Suprapubic skin (tissue), 4 donors: ENCODE measurements at regions not wholly inside any gene's neighbourhood (a gene's known extent, or its start where the extent isn't known, plus 50 kb on each side); places are given as distances from the start of the nearest gene placed in this dataset.
"Not testable (repeated sequence)": the region's sequence is repeated elsewhere in the genome, so short reads cannot be mapped to it uniquely, and the experiment has no call there.

Experiments
- DNase-seq, 2 donors: peaks; one replicate each; pipeline ENCODE4 v3.0.0-alpha.2; 2019; ENCODE audit warnings: low spot score in 2 of 2
- H3K27ac ChIP-seq: fragments of 200-600 bp; sonication (generic); one replicate; pipeline ENCODE4 v1.5.1; 2019
- H3K27me3 ChIP-seq: fragments of 200-600 bp; sonication (generic); one replicate; pipeline ENCODE4 v1.5.1; 2019
- H3K36me3 ChIP-seq: fragments of 200-600 bp; sonication (generic); one replicate; pipeline ENCODE4 v1.5.1; 2019
- H3K4me1 ChIP-seq: fragments of 200-600 bp; sonication (generic); one replicate; pipeline ENCODE4 v1.5.1; 2019
- H3K4me3 ChIP-seq: fragments of 200-600 bp; sonication (generic); one replicate; pipeline ENCODE4 v1.5.1; 2019; ENCODE audit warnings: mild to moderate bottlenecking
- H3K9me3 ChIP-seq: fragments of 200-600 bp; sonication (generic); one replicate; pipeline ENCODE4 v1.5.1; 2019
- EP300 ChIP-seq: sonication (generic); formaldehyde crosslinking; IDR thresholded peaks from one replicate; pipeline ENCODE4 v1.6.1; 2017; ENCODE audit warnings: antibody characterized with exemption
- POLR2A ChIP-seq, 2 donors: fragments of 450-650 bp; IDR thresholded peaks; one replicate each; pipeline ENCODE4 v1.6.1; 2017; ENCODE audit warnings: antibody characterized with exemption in 2 of 2, mild to moderate bottlenecking in 2 of 2, moderate library complexity in 2 of 2
- POLR2AphosphoS5 ChIP-seq, 3 donors: sonication (generic); formaldehyde crosslinking; IDR thresholded peaks; one replicate each; pipeline ENCODE4 v1.6.1; 2017; ENCODE audit warnings: antibody characterized with exemption in 3 of 3
- WGBS: methylation state at CpG from one replicate; pipeline ENCODE4 v1.1.5; 2018; 5-methylcytosine and 5-hydroxymethylcytosine counted together
- TF ChIP-seq, protein P1 (sequence below), 2 donors: fragments of 200-600 bp in 1 of 2; fragments of 450-650 bp in 1 of 2; sonication (generic) in 1 of 2; IDR thresholded peaks; one replicate each; pipeline ENCODE4 v1.5.1; 2016 to 2019; ENCODE audit warnings: antibody characterized with exemption in 2 of 2, mild to moderate bottlenecking in 1 of 2, moderate library complexity in 1 of 2

DNA sequence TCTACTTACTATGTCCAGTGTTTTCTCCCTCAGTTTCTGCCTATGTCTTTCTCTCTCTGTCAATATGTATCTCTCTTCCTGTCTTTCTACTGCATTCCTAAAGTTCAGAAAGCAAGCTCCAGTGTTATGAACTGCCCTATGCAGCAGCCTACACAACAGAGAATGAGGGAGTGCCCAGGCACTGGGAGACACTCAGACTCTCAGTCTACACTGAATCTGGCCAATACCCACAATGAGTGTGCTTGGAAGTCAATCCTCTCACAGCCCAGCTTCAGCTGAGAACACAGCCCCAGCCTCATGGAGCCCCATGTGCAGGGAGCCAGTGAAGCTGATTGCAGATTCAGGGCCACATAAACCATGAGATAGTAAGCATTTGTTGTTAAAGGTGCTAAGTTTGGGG, 128.7 kb downstream of the ALG10 start:
- DNase-seq: no peak
- H3K4me3 ChIP-seq: no peak overlapping the region
- TF ChIP-seq, protein P1, sequence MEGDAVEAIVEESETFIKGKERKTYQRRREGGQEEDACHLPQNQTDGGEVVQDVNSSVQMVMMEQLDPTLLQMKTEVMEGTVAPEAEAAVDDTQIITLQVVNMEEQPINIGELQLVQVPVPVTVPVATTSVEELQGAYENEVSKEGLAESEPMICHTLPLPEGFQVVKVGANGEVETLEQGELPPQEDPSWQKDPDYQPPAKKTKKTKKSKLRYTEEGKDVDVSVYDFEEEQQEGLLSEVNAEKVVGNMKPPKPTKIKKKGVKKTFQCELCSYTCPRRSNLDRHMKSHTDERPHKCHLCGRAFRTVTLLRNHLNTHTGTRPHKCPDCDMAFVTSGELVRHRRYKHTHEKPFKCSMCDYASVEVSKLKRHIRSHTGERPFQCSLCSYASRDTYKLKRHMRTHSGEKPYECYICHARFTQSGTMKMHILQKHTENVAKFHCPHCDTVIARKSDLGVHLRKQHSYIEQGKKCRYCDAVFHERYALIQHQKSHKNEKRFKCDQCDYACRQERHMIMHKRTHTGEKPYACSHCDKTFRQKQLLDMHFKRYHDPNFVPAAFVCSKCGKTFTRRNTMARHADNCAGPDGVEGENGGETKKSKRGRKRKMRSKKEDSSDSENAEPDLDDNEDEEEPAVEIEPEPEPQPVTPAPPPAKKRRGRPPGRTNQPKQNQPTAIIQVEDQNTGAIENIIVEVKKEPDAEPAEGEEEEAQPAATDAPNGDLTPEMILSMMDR (IDR thresholded peaks at IDR 0.05): no peak
- TF ChIP-seq POLR2AphosphoS5 (IDR thresholded peaks at IDR 0.05) (no peak), POLR2A (IDR thresholded peaks at IDR 0.05) (no peak), EP300 (no peak)
- H3K27me3 ChIP-seq: no peaks in the 10 kb centered on the region
- H3K4me1 ChIP-seq: no peaks in the 10 kb centered on the region
- no peak overlapping the region for H3K27ac ChIP-seq
- no peaks in the 10 kb centered on the region for H3K9me3 ChIP-seq
- H3K36me3 ChIP-seq: no peaks in the 10 kb centered on the region

DNA sequence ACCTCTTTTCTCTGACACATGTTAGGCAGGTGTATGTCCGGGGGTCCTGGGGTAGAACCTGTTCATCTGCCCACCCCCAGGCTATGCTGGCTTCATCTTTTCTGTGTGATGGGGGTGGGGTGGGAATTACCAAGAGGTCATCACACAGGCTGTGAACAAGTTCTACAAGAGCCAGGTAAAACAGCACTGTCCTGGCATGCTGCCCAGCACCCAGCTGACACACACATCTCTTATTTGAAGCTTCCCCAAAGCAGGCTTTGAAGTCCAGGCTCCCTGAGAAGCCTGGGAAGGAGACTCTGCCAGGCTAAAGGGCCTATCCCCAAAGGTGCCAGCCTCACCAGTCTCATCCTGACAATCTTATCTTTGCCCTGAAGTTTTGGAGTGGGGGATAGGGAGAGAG, 141.1 kb downstream of the ALG10 start:
- no peaks in the 10 kb centered on the region for H3K36me3 ChIP-seq
- WGBS: 80% methylated on average over 1 of the region's 1 CpG
- no peak for DNase-seq
- TF ChIP-seq, protein P1 (IDR thresholded peaks at IDR 0.05): no peak
- TF ChIP-seq POLR2AphosphoS5 (IDR thresholded peaks at IDR 0.05): no peak
- no peak for TF ChIP-seq EP300
- TF ChIP-seq POLR2A (IDR thresholded peaks at IDR 0.05): no peak
- H3K4me1 ChIP-seq: no peaks in the 10 kb centered on the region
- no peaks in the 10 kb centered on the region for H3K27me3 ChIP-seq
- H3K27ac ChIP-seq: no peak overlapping the region
- no peaks in the 10 kb centered on the region for H3K9me3 ChIP-seq
- no peak overlapping the region for H3K4me3 ChIP-seq

DNA sequence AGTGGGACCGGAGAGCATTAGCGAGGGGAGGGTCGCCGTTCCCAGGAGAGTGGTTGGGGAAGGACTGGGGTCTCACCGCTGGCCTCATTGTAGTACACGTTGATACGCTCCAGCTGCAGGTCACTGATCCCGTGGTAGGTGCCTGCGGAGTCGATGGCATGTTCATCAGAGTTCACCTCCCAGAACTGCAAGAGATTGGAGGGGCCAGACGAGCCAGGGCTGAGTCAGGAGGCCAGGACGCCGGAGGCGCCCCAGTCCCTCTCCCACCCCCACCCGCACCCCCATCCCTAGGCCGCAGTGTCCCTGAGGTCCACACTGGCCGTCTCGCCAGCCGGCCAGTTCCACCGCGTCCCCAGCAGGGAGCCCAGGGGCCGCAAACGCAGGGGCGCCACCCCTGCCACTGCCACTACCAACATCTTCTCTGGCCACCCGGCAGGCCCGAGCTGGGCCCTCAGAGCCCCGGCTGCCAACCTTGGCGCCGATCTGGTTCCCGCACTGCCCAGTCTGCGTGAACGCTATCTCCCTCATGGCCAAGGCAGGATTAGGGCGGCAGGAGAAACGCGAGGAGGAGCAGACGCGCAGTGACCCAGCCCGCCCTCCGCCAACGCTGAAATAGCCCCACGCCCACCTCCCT, 144.2 kb downstream of the ALG10 start:
- Histone ChIP-seq H3K36me3 (no peaks in the 10 kb centered on the region), H3K27ac (no peak overlapping the region), H3K4me1 (no peaks in the 10 kb centered on the region), H3K27me3 (no peaks in the 10 kb centered on the region), H3K4me3 (no peak overlapping the region), H3K9me3 (no peaks in the 10 kb centered on the region)
- TF ChIP-seq POLR2A (IDR thresholded peaks at IDR 0.05) (no peak), POLR2AphosphoS5 (IDR thresholded peaks at IDR 0.05) (no peak), EP300 (no peak)
- TF ChIP-seq, protein P1 (IDR thresholded peaks at IDR 0.05): no peak
- 92% methylated on average over 19 of the region's 41 CpGs for whole genome bisulfite sequencing
- no peak for DNase-seq

DNA sequence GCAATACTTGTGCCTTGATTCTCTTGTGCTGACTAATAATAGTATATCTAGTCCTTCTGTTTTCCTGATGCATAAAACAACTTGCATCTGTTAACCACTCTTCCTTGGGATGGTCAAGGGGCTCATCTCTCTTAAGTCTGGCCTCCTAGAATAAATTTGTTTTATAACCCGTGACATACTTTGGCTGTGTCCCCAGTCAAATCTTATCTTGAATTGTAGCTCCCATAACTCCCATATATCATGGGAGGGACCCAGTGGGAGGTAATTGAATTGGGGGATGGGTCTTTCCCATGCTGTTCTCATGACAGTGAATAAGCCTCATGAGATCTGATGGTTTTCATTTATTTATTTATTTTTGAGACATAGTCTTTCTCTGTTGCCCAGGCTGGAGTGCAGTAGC, 146.2 kb downstream of the ALG10 start:
- WGBS: 81% methylated on average over 1 of the region's 1 CpG
- H3K4me1 ChIP-seq, H3K4me3 ChIP-seq, H3K27ac ChIP-seq, DNase-seq, H3K27me3 ChIP-seq, H3K9me3 ChIP-seq, H3K36me3 ChIP-seq: not testable (repeated sequence)

DNA sequence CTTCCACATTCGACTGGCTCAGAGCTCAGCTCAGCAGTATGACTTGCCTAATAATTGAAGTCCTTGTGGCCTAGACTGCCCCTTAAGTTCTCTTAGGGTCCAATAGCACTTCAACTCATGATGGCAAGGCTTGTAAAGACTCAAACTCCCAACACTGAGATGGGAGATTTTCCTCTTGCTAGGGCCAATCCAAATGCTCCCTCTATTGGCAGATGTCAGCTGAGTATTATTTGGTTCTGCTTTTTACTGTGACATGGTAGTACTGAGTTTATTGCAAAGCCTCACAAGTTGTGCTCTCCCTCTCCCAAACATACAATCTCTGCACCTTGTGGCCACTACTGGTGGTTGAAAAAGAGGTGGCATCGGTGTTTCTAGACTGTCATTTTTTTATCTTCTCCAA, 164.2 kb downstream of the ALG10 start:
- no peaks in the 10 kb centered on the region for H3K4me1 ChIP-seq
- 74% methylated on average over 2 of the region's 2 CpGs for WGBS
- H3K27me3 ChIP-seq: no peaks in the 10 kb centered on the region
- no peak for DNase-seq
- no peak overlapping the region for H3K4me3 ChIP-seq
- no peak for TF ChIP-seq EP300
- TF ChIP-seq, protein P1 (IDR thresholded peaks at IDR 0.05): no peak
- H3K27ac ChIP-seq: no peak overlapping the region
- no peaks in the 10 kb centered on the region for H3K9me3 ChIP-seq
- no peaks in the 10 kb centered on the region for H3K36me3 ChIP-seq

DNA sequence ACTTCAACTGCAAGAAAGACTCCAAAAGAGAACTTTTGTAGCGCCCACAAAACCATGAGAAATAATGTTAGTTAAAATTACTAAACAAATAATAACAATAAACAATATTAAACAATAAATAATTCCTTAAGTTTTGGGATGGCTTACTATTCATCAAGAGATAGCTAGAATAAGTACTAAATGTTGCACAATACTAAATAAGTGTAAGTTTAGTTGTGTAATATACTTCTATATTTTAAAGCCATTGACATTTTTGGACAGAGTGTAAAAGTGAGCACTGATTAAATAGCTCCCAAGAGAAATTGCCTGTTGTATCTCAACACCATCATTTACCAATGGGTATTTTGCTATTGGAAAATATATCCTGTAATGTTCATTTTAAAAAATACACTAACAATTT, 166.7 kb downstream of the ALG10 start:
- Histone ChIP-seq H3K4me1 (no peaks in the 10 kb centered on the region), H3K9me3 (no peaks in the 10 kb centered on the region), H3K27me3 (no peaks in the 10 kb centered on the region), H3K27ac (no peak overlapping the region), H3K4me3 (no peak overlapping the region), H3K36me3 (no peaks in the 10 kb centered on the region)
- no peak for TF ChIP-seq EP300
- TF ChIP-seq, protein P1 (IDR thresholded peaks at IDR 0.05): no peak
- no peak for TF ChIP-seq POLR2AphosphoS5 (IDR thresholded peaks at IDR 0.05)
- TF ChIP-seq POLR2A (IDR thresholded peaks at IDR 0.05): no peak
- DNase-seq: no peak
- WGBS: 66% methylated on average over 1 of the region's 1 CpG
